Retinal pigment epithelial cell (primary cell): ENCODE measurements at regions not wholly inside any gene's neighbourhood (a gene's known extent, or its start where the extent isn't known, plus 50 kb on each side); places are given as distances from the start of the nearest gene placed in this dataset.

Source experiments
- DNase-seq: peaks from one replicate; pipeline ENCODE4 v3.0.0-alpha.2; 2010; ENCODE audit warnings: low read depth
- H3K4me3 ChIP-seq: 2 replicates; pipeline ENCODE4 v1.5.1; 2011; ENCODE audit warnings: mild to moderate bottlenecking, low read length, control low read depth, moderate library complexity
- TF ChIP-seq, protein P1 (sequence below): conservative IDR thresholded peaks from 2 replicates; pipeline ENCODE4 v1.5.1; 2011; ENCODE audit warnings: low read depth, low read length, control low read depth, inconsistent platforms

DNA sequence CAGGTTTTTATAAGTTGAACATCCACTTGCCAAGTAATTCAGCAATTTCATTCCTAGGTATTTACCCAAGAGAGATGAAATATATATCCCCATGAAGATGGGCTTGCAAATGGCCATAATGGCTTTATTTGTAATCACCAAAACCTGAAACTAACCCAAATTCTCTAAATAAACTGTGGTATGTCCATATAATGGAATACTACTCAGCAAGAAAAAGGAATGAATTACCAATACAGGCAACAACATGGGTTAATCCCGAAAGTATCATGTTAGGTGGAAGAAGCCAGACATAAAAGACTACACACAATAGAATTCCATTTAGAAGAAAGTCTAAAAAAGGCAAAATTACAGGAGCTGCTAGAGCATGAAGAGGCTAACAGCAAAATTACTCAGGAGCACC, 101.4 kb upstream of the PPP2R2D start:
- no peak overlapping the region for H3K4me3 ChIP-seq
- no peak for DNase-seq
- TF ChIP-seq, protein P1, sequence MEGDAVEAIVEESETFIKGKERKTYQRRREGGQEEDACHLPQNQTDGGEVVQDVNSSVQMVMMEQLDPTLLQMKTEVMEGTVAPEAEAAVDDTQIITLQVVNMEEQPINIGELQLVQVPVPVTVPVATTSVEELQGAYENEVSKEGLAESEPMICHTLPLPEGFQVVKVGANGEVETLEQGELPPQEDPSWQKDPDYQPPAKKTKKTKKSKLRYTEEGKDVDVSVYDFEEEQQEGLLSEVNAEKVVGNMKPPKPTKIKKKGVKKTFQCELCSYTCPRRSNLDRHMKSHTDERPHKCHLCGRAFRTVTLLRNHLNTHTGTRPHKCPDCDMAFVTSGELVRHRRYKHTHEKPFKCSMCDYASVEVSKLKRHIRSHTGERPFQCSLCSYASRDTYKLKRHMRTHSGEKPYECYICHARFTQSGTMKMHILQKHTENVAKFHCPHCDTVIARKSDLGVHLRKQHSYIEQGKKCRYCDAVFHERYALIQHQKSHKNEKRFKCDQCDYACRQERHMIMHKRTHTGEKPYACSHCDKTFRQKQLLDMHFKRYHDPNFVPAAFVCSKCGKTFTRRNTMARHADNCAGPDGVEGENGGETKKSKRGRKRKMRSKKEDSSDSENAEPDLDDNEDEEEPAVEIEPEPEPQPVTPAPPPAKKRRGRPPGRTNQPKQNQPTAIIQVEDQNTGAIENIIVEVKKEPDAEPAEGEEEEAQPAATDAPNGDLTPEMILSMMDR: no peak

DNA sequence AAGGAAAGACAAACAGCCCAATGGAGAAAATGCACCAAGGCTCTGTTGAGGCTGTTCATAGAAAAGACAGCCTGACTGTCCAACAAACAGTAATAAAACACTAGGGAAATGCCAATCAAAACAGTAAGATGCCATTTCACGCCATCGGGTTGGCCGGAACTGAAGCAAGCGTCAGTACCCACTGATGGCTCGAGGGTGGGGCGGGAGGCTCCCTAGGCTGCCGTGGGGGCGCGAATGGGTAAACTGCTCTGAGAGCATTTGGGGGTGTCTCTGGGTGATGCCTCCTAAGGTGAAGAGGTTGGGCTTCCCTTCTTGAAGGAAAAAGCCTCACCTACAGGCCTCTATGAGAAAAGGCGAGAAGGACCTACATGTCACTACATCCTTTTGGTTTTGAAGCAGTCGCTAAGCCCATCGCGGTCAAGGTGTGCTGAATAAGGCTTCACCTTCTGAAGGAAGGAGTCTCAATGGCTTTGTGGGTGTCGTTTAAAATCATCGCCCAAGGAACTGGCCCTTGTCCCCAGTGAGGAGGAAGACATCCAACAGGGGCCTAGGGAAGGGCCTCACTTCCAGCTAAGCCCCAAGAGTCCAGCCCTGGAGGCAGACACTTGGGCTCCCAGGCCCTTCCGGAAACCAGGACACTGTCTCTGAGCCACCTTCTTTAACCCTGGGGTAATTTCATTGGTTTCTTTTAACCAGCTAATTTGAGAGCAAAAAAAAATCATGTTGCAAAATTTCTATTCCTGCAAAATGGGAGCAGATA, 98.5 kb upstream of the PPP2R2D start:
- no peak for DNase-seq
- H3K4me3 ChIP-seq: no peak overlapping the region
- TF ChIP-seq, protein P1: no peak

DNA sequence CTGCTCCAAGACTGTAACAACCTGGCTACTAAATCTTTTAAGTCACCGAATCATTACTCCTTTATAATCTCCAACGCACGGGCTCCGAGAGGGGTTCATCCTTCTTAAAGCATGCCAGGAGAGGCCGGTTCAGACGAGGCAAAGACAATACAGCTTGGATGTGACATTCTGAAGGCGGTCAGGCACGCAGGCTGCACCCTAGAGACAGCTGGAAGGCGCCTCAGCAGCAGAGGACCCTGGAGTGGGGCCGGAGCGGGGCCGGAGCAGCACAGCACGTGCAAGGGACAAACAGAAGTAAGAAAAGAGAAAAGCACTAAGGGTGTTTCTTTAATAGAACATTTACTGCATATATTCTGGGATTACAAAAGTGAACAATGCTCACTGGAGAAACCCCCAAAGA, 97.8 kb upstream of the PPP2R2D start:
- TF ChIP-seq, protein P1: no peak
- H3K4me3 ChIP-seq: no peak overlapping the region
- DNase-seq: no peak

DNA sequence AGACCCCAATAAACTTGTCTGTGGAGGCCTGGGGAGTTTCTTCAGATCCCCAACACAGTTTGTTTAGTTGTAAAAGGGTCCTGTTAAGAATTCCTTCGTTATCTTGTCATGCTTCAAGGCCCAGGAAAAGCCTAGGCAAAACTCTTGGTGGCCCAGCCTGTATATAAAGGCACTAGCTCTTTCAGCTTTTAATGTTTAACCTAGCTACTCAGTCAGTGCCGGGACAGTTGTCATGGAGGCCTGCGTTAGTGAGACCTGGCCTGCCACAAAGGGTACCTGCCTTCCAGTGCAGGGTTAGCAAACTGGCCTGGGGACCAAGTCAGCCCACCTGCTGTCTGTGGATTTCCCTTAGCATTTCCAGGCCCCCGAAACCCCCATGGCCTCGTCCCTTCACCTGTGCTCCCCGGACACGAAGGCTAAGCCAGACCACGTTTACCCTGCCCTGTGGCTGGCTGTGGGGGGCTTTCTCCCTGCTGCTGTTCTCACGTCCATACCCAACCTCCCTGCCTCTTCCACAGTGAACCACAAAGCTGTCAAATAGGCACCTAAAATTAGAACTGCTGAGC, 96.9 kb upstream of the PPP2R2D start:
- no peak overlapping the region for H3K4me3 ChIP-seq
- TF ChIP-seq, protein P1: no peak
- no peak for DNase-seq

DNA sequence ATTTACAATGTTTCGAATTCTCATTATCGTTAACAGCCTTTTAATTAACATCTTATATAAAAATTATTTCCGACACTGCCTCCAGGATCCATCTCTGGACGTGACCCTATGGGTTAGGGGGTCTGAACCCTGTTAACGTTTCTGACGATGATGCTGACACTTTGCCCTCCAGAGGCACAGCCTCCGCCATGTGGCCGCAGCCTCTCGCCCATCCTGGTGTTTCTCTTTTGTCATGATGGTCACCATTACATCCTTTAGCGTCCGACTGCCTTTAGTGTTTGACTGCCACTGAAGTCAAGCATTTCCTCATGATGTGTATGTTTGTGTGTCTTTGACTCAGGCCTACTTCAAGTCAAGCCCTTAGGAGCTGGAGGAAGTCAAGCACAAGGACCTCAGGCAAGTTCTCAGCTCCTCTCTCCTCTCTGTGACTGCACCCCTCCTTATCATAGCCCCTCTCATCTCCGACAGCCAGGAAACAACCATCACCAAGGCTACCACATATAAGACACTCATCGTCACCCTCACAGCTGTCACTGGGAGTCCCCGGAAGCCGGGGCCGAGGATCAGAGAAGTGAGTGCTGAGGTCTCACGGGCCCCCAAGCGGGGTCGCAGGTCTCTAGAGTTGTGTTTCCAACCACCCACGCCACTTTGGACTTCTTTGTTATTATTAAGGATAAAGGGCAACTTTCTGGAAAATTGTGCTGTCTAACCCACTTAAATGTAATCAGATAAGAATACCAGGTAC, 96.1 kb upstream of the PPP2R2D start:
- TF ChIP-seq, protein P1: no peak
- no peak overlapping the region for H3K4me3 ChIP-seq
- DNase-seq: no peak

DNA sequence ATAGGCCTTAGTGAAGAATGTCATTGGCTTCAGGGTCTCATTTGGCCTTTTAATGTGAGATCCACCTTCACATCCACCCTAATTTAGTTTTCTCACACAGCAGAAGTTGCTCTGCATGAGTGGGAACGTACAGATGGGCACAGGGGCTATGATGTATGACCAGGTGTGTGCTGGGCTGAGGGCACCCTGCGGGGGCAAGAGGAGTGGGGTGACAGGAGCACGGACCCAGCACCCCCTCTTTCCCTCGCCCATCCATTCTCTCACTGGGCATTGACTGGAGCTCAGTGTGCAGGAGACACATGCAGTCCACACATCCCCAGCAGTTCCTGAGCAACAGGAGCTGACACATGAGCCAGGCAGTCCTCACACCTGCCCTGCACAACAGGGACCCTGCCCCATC, 95.1 kb upstream of the PPP2R2D start:
- TF ChIP-seq, protein P1: no peak
- H3K4me3 ChIP-seq: no peak overlapping the region
- DNase-seq: no peak
